SJCRH30 (cell line): ENCODE measurements at regions not wholly inside any gene's neighbourhood (a gene's known extent, or its start where the extent isn't known, plus 50 kb on each side); places are given as distances from the start of the nearest gene placed in this dataset.
A peak's percentile ranks its signal among the peaks of the same experiment; 100 is the strongest.
"Not testable (repeated sequence)": the region's sequence is repeated elsewhere in the genome, so short reads cannot be mapped to it uniquely, and the experiment has no call there.

ENCODE experiments used
- DNase-seq, 2 experiments: peaks; one replicate each; pipeline ENCODE4 v3.0.0-alpha.2; 2015 to 2020
- H3K27ac ChIP-seq: fragments of 250-450 bp; sonication (Bioruptor Pico); 2 replicates; pipeline ENCODE4 v1.5.1; 2020; ENCODE audit warnings: mild to moderate bottlenecking, moderate library complexity
- H3K27me3 ChIP-seq: fragments of 250-450 bp; sonication (Bioruptor Pico); 2 replicates; pipeline ENCODE4 v1.5.1; 2020; ENCODE audit warnings: mild to moderate bottlenecking, moderate library complexity
- H3K36me3 ChIP-seq: fragments of 250-450 bp; sonication (Bioruptor Pico); 2 replicates; pipeline ENCODE4 v1.5.1; 2020; ENCODE audit warnings: mild to moderate bottlenecking, moderate library complexity
- H3K4me1 ChIP-seq: fragments of 250-450 bp; sonication (Bioruptor Pico); 2 replicates; pipeline ENCODE4 v1.5.1; 2020; ENCODE audit warnings: mild to moderate bottlenecking, moderate library complexity
- H3K4me3 ChIP-seq: fragments of 250-450 bp; sonication (Bioruptor Pico); 2 replicates; pipeline ENCODE4 v1.5.1; 2020; ENCODE audit warnings: mild to moderate bottlenecking, moderate library complexity
- H3K9me3 ChIP-seq: fragments of 250-450 bp; sonication (Bioruptor Pico); replicated peaks from 2 replicates; pipeline ENCODE4 v1.5.1; 2020; ENCODE audit warnings: mild to moderate bottlenecking, moderate library complexity

GRCh38 chr6:17218749-17219093, 62.4 kb upstream of the RBM24 start:
- Histone ChIP-seq H3K9me3 (no peaks in the 10 kb centered on the region), H3K4me1 (no peaks in the 10 kb centered on the region), H3K27me3 (no peaks in the 10 kb centered on the region), H3K27ac (no peak overlapping the region), H3K4me3 (no peak overlapping the region), H3K36me3 (no peaks in the 10 kb centered on the region)
- no peak for DNase-seq

- DNase-seq = no peak
- Histone ChIP-seq H3K4me3 (no peak overlapping the region), H3K9me3 (no peaks in the 10 kb centered on the region)
Observed at GRCh38 chr6:17219098-17219497, 62.1 kb upstream of the RBM24 start.

GRCh38 chr6:17220040-17220910, 60.9 kb upstream of the RBM24 start:
- DNase-seq = no peak
- no peak overlapping the region for H3K27ac ChIP-seq
- H3K9me3 ChIP-seq = no peaks in the 10 kb centered on the region
- no peaks in the 10 kb centered on the region for H3K27me3 ChIP-seq
- H3K4me1 ChIP-seq = peaks cover under 1% of the 10 kb centered on the region; the same call in 1 of the 2 replicates
- no peaks in the 10 kb centered on the region for H3K36me3 ChIP-seq
- H3K4me3 ChIP-seq = no peak overlapping the region

More at GRCh38 chr6:17219098-17219497, 62.1 kb upstream of the RBM24 start:
- H3K4me1 ChIP-seq = no peaks in the 10 kb centered on the region
- no peaks in the 10 kb centered on the region for H3K27me3 ChIP-seq
- H3K36me3 ChIP-seq = no peaks in the 10 kb centered on the region
- H3K27ac ChIP-seq = no peak overlapping the region

- H3K27ac ChIP-seq = no peak overlapping the region
- H3K4me1 ChIP-seq = peaks cover 9% of the 10 kb centered on the region; the same call in 1 of the 2 replicates
- H3K27me3 ChIP-seq = no peaks in the 10 kb centered on the region
- no peaks in the 10 kb centered on the region for H3K9me3 ChIP-seq
- H3K4me3 ChIP-seq = no peak overlapping the region
- DNase-seq = no peak
- H3K36me3 ChIP-seq = no peaks in the 10 kb centered on the region
Observed at GRCh38 chr6:17224056-17224455, 57.1 kb upstream of the RBM24 start.

GRCh38 chr6:17224501-17224900, 56.7 kb upstream of the RBM24 start:
- H3K4me3 ChIP-seq, H3K36me3 ChIP-seq, H3K27me3 ChIP-seq, H3K4me1 ChIP-seq, H3K9me3 ChIP-seq, H3K27ac ChIP-seq, DNase-seq: not testable (repeated sequence)

- H3K9me3 ChIP-seq = no peaks in the 10 kb centered on the region
- no peaks in the 10 kb centered on the region for H3K27me3 ChIP-seq
- no peak overlapping the region for H3K4me3 ChIP-seq
- H3K4me1 ChIP-seq = peaks cover 9% of the 10 kb centered on the region; the same call in 1 of the 2 replicates
- no peaks in the 10 kb centered on the region for H3K36me3 ChIP-seq
- H3K27ac ChIP-seq = peak overlapping the region; percentile 38
- DNase-seq = peak; percentile 51 to 58
Observed at GRCh38 chr6:17225767-17226630, 55.2 kb upstream of the RBM24 start.

- DNase-seq = no peak
Observed at GRCh38 chr6:17226786-17227233, 54.4 kb upstream of the RBM24 start.

GRCh38 chr6:17227403-17227802, 53.8 kb upstream of the RBM24 start:
- Histone ChIP-seq H3K36me3 (no peaks in the 10 kb centered on the region), H3K4me1 (peaks cover 9% of the 10 kb centered on the region; the same call in 1 of the 2 replicates), H3K9me3 (no peaks in the 10 kb centered on the region), H3K27ac (no peak overlapping the region), H3K27me3 (no peaks in the 10 kb centered on the region), H3K4me3 (no peak overlapping the region)
- no peak for DNase-seq

More at GRCh38 chr6:17226786-17227233, 54.4 kb upstream of the RBM24 start:
- peaks cover 9% of the 10 kb centered on the region; the same call in 1 of the 2 replicates for H3K4me1 ChIP-seq
- H3K27me3 ChIP-seq = no peaks in the 10 kb centered on the region
- H3K27ac ChIP-seq = no peak overlapping the region
- H3K36me3 ChIP-seq = no peaks in the 10 kb centered on the region
- no peak overlapping the region for H3K4me3 ChIP-seq
- no peaks in the 10 kb centered on the region for H3K9me3 ChIP-seq
